ENCODE measurements at regions not wholly inside any gene's neighbourhood (a gene's known extent, or its start where the extent isn't known, plus 50 kb on each side); places are given as distances from the start of the nearest gene placed in this dataset.

GRCh38 chr2:185360776-185361175, 377.8 kb upstream of the FSIP2 start:
- intact Hi-C loops (cut with micrococcal nuclease): no loop called here
- Histone ChIP-seq H2AFZ (ENCODE audit: low read depth, low read length) (no peak overlapping the region), H3K9me1 (ENCODE audit: control insufficient read depth, insufficient read depth, low read length) (no peaks in the 10 kb centered on the region), H3K4me3 (no peak overlapping the region), H3K9ac (ENCODE audit: insufficient read depth in 1 of 2, low read depth in 2 of 2, low read length in 2 of 2) (no peak overlapping the region), H4K20me1 (replicated peaks; ENCODE audit: control insufficient read depth, insufficient read depth, low read length) (no peaks in the 10 kb centered on the region), H3K4me2 (ENCODE audit: insufficient read depth, low read length) (no peak overlapping the region), H3K27me3 (ENCODE audit: control insufficient read depth in 2 of 2, insufficient read depth in 2 of 2, low read length in 2 of 2) (no peaks in the 10 kb centered on the region), H3K79me2 (ENCODE audit: control insufficient read depth, insufficient read depth, low read length) (no peaks in the 10 kb centered on the region), H3K36me3 (ENCODE audit: control insufficient read depth, insufficient read depth, low read length) (no peaks in the 10 kb centered on the region), H3K27ac (ENCODE audit: extremely low read depth, low read depth, low read length) (no peak overlapping the region), H3K9me3 (replicated peaks; ENCODE audit: control insufficient read depth, insufficient read depth, low read depth, low read length) (peaks cover 3% of the 10 kb centered on the region), H3K4me1 (replicated peaks in 1 of 2; ENCODE audit: control insufficient read depth in 2 of 2, insufficient read depth in 2 of 2, low read length in 2 of 2) (no peaks in the 10 kb centered on the region)
- DNase-seq (ENCODE audit: extremely low read depth in 1 of 4, low spot score in 3 of 4): no peak
- WGBS (ENCODE audit: insufficient coverage, low coverage, missing lambda C conversion rate): 0% methylated on average over 3 of the region's 3 CpGs
- in situ Hi-C loops (cut with MboI): no loop called here
- no peak for FAIRE-seq
- no peak for TF ChIP-seq REST (IDR thresholded peaks at IDR 0.05; ENCODE audit: borderline replicate concordance)
- no peak for TF ChIP-seq REST (CRISPR knock-in tag; IDR thresholded peaks at IDR 0.05; ENCODE audit: low read depth)
- TF ChIP-seq DIDO1 (tag; IDR thresholded peaks at IDR 0.05; ENCODE audit: low read depth): no peak
- TF ChIP-seq PTTG1 (tag; IDR thresholded peaks at IDR 0.05; ENCODE audit: low read depth): no peak
- no peak for TF ChIP-seq FOS (IDR thresholded peaks at IDR 0.05; ENCODE audit: extremely low read depth, insufficient read length)
- TF ChIP-seq ZNF586 (CRISPR knock-in tag; conservative IDR thresholded peaks at IDR 0.05): no peak
- no peak for TF ChIP-seq SMARCA4 (IDR thresholded peaks at IDR 0.05)
- TF ChIP-seq ZNF277 (CRISPR knock-in tag; IDR thresholded peaks at IDR 0.05; ENCODE audit: borderline replicate concordance): no peak
- TF ChIP-seq PURB (CRISPR knock-in tag; IDR thresholded peaks at IDR 0.05; ENCODE audit: low read depth): no peak
- no peak for TF ChIP-seq SNIP1 (IDR thresholded peaks at IDR 0.05; ENCODE audit: low read depth)
- no peak for TF ChIP-seq FOXO4 (CRISPR knock-in tag; IDR thresholded peaks at IDR 0.05)
- BruUV-seq (replicated peaks): no TSS peak
- no peak for ATAC-seq
- ChIA-PET POLR2A (no interaction called here), CTCF (ENCODE audit: low intra/inter-chr PET ratio) (no interaction called here)
